ENCODE measurements at regions not wholly inside any gene's neighbourhood (a gene's known extent, or its start where the extent isn't known, plus 50 kb on each side); places are given as distances from the start of the nearest gene placed in this dataset.

DNA sequence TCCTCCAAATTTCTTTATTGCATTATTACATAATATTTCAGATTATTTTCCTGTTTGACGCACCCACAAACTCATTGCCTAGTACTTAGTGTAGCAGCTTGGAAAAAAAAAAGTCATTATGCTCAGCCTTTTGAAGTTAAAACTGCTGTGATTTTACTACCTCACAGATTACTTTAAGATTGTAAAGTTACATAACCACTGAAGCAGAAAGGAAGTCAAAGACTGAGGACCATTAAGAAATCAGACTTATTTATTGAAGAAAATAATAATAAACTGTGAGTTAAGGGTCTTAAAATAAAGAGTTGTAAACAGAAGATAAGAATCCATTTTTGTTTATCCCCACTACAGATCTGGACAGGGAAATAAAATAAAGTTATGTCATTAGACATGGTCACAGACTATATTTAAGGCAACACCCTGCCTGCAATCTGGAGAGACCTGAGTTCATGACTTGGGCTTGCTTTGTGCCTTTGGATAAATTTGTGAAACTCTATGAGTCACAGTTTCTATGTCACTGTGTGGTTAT lies 212.1 kb upstream of the ROBO2 start:
- DNase-seq = no peak

DNA sequence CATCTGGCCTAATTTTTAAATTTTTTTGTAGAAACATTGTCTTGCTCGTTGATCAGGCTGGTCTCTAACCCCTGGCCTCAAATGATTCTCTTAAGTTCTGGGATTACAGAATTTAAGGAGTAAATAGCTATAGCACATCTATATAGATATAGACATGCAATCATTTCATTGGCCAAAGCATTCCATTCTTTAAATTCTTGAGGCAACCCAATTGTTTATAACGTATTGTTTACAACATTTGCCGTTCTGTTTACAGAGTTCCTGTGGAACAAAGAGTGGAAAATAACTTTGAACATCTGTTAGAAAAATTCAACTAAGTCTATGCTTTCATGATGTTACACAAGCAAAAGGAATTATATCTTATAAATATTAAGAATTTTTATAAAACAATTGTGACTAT lies 205.2 kb upstream of the ROBO2 start:
- TF ChIP-seq CTCF (IDR thresholded peaks at IDR 0.05; ENCODE audit: low read depth, low read length, missing control alignments) = no peak
- in situ Hi-C loops (cut with HindIII; ENCODE audit: low pct_ligation_motif_present, low sequenced_read_pairs) = no loop called here
- H3K36me3 ChIP-seq (replicated peaks) = no peaks in the 10 kb centered on the region
- no peak overlapping the region for H3K27ac ChIP-seq
- no peak overlapping the region for H3K4me3 ChIP-seq (ENCODE audit: low read depth, low read length)
- H3K27me3 ChIP-seq (replicated peaks) = no peaks in the 10 kb centered on the region
- DNase-seq = no peak

More for the DNA sequence above, 212.1 kb upstream of the ROBO2 start:
- TF ChIP-seq CTCF (IDR thresholded peaks at IDR 0.05; ENCODE audit: low read depth, low read length, missing control alignments) = no peak
- in situ Hi-C loops (cut with HindIII; ENCODE audit: low pct_ligation_motif_present, low sequenced_read_pairs) = no loop called here
- H3K27me3 ChIP-seq (replicated peaks) = no peaks in the 10 kb centered on the region
- no peaks in the 10 kb centered on the region for H3K36me3 ChIP-seq (replicated peaks)
- no peak overlapping the region for H3K27ac ChIP-seq
- H3K4me3 ChIP-seq (ENCODE audit: low read depth, low read length) = no peak overlapping the region

DNA sequence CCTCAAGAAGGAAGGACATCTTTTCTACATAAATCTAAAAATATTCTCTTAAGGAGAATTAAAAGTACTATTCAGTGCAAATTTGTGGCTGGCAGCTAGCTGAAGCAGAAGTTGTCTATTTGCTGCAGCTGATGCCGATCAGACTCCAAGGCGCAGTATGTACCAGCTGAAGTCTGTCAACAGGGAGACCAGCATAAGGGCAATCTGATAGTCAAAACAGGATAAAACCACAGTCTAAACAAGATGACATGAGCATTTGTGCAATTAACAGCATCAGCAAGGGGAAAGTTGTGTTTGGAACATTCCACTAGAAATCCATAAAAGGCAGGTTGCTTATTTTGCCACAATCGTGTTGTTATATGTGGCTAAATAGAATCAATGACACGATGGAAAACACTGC lies 198.2 kb upstream of the ROBO2 start:
- DNase-seq = no peak
- Histone ChIP-seq H3K4me3 (ENCODE audit: low read depth, low read length) (no peak overlapping the region), H3K27me3 (replicated peaks) (no peaks in the 10 kb centered on the region), H3K36me3 (replicated peaks) (no peaks in the 10 kb centered on the region), H3K27ac (no peak overlapping the region)
- in situ Hi-C loops (cut with HindIII; ENCODE audit: low pct_ligation_motif_present, low sequenced_read_pairs) = no loop called here
- TF ChIP-seq CTCF (IDR thresholded peaks at IDR 0.05; ENCODE audit: low read depth, low read length, missing control alignments) = no peak

DNA sequence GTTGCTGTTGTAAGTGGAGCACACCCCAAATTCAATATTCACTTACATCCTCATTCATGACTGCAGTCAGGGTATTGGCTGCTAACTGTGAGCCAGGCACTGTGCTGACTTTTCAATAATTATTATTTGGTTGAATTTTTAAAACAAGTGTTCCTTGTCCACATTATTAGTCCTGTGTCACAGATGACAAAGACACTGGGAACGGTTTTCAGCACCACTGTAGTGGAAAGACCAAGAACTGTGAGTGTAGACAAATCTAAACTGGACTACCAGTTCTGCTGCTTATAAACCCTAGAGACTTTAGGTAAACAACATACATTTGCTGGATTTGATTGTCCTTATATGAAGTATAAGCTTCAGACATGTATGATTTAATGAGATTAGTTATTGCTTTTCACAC lies 197.7 kb upstream of the ROBO2 start:
- Histone ChIP-seq H3K4me3 (ENCODE audit: low read depth, low read length) (no peak overlapping the region), H3K27me3 (replicated peaks) (no peaks in the 10 kb centered on the region), H3K27ac (no peak overlapping the region), H3K36me3 (replicated peaks) (no peaks in the 10 kb centered on the region)
- no peak for TF ChIP-seq CTCF (IDR thresholded peaks at IDR 0.05; ENCODE audit: low read depth, low read length, missing control alignments)
- in situ Hi-C loops (cut with HindIII; ENCODE audit: low pct_ligation_motif_present, low sequenced_read_pairs) = no loop called here
- no peak for DNase-seq

GRCh38 chr3:76855451-76855850 lies 184.4 kb upstream of the ROBO2 start:
- Histone ChIP-seq H3K27me3 (replicated peaks) (no peaks in the 10 kb centered on the region), H3K36me3 (replicated peaks) (no peaks in the 10 kb centered on the region), H3K4me3 (ENCODE audit: low read depth, low read length) (no peak overlapping the region), H3K27ac (no peak overlapping the region)
- TF ChIP-seq CTCF (IDR thresholded peaks at IDR 0.05; ENCODE audit: low read depth, low read length, missing control alignments) = no peak
- no peak for DNase-seq
- in situ Hi-C loops (cut with HindIII; ENCODE audit: low pct_ligation_motif_present, low sequenced_read_pairs) = no loop called here

DNA sequence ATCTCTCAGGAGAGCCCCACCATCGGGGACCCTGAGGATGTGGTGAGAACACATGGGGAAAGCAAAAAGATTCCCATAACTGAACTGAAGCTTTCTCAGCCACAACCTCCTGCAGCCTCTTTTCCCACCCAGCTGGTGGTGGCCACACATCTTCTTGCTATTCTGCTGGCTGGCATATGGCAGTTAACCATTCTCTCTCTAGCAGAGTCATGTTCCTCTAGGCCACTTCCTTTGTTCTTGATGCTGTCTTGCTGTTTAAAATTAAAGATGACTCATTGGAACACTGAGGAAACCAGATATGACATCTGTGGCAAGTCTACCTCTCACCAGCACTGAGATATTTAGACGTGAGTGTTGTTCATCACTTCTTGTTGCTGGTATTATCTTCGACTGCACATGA lies 180.3 kb upstream of the ROBO2 start:
- Histone ChIP-seq H3K4me3 (ENCODE audit: low read depth, low read length) (no peak overlapping the region), H3K27me3 (replicated peaks) (no peaks in the 10 kb centered on the region), H3K27ac (no peak overlapping the region), H3K36me3 (replicated peaks) (no peaks in the 10 kb centered on the region)
- in situ Hi-C loops (cut with HindIII; ENCODE audit: low pct_ligation_motif_present, low sequenced_read_pairs) = no loop called here
- no peak for TF ChIP-seq CTCF (IDR thresholded peaks at IDR 0.05; ENCODE audit: low read depth, low read length, missing control alignments)
- peak; percentile 12 for DNase-seq

Data from brain microvascular endothelial cell (primary cell).